Fibroblast of skin of right biceps (primary cell): ENCODE measurements at regions not wholly inside any gene's neighbourhood (a gene's known extent, or its start where the extent isn't known, plus 50 kb on each side); places are given as distances from the start of the nearest gene placed in this dataset.

Experiments used
- DNase-seq: peaks from one replicate; pipeline ENCODE4 v3.0.0-alpha.2; 2013

DNA sequence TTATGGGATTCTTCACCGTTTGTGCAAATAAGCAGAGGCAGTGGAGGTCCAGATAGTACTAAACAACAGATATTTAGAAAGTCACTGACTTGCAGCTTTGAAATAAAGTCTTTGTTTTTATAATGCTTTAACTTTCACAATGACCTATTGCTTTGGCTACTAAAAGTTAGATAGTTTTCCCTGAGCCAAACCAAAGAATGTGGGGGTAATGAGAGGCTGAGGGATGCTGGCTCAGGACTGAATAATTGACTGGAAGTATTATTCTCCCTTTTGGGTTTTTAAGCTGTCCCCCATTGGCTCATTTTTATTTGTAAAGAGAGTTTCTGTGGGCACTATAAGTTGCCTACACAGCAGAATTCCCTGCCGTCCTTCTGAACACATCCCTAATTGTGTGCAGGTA, 99.2 kb upstream of the ACTBL2 start:
- DNase-seq: no peak

GRCh38 chr5:57581222-57581621, 98.6 kb upstream of the ACTBL2 start:
- no peak for DNase-seq

GRCh38 chr5:57577432-57578175, 95.0 kb upstream of the ACTBL2 start:
- DNase-seq: no peak

GRCh38 chr5:57576317-57576716, 93.7 kb upstream of the ACTBL2 start:
- no peak for DNase-seq

- DNase-seq: no peak
Measured at GRCh38 chr5:57575839-57576238, 93.2 kb upstream of the ACTBL2 start.

DNA sequence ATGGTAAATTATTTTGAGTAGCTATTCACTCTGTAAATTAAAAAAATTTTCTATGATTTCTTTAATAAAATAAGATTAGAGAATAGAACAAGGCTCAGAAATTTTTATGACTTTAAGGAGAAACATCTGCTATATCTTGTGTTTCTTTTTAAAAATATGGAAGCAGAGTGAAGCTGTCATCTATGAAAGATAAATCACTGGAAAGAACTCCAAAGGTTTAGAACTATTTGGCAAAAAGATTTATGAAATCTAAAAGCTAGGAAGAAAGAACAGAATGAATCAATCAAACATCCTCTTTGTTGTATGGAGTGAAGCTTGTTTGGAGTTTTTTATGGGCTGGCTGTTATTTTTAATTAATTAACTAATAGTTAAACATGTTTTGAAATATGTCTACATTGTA, 89.8 kb upstream of the ACTBL2 start:
- DNase-seq: no peak

- DNase-seq: no peak
Measured at GRCh38 chr5:57569601-57570000, 87.0 kb upstream of the ACTBL2 start.

DNA sequence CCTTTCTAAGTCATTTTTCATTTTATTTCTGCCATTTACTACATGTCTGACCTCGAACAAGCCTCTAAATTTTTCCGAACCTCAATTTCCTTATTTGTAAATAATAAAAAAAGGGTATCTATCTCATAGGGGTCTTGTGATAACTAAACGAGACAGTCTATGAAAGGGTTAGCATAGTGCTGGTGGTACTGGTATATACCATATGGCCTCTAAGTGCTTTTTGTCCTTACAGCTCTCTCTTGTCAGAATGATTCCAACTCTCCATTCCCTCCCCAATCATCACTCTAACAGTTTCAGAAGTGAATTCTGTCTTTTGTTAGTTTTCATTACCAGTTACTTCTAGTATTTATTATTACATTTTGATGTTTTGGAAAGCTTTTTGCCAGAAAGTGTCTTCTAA, 85.5 kb upstream of the ACTBL2 start:
- DNase-seq: no peak

- peak; percentile 65 for DNase-seq
Measured at GRCh38 chr5:57566914-57567313, 84.3 kb upstream of the ACTBL2 start.

GRCh38 chr5:57561231-57561842, 78.7 kb upstream of the ACTBL2 start:
- no peak for DNase-seq

- DNase-seq: peak; percentile 15
Measured at GRCh38 chr5:57559110-57559635, 76.6 kb upstream of the ACTBL2 start.

DNA sequence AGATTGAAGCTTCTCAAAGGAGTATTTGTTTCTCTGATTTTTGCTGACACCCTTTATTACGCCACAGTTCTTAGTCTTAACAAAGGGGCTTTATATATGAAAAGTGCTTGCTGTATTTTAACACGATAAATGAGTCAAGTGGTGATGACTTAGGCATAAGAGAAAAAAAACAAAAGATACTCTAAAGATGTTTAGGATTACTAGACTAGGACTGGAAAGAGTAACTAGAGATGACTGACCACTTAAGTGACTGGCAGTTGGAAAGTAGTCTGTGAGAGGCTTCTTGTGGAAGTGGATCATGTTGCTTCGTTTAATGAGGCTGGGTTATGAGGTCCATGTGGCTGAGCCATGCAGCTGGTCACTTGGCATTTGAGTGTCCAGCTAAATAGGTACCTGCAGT, 69.4 kb upstream of the ACTBL2 start:
- DNase-seq: no peak

DNA sequence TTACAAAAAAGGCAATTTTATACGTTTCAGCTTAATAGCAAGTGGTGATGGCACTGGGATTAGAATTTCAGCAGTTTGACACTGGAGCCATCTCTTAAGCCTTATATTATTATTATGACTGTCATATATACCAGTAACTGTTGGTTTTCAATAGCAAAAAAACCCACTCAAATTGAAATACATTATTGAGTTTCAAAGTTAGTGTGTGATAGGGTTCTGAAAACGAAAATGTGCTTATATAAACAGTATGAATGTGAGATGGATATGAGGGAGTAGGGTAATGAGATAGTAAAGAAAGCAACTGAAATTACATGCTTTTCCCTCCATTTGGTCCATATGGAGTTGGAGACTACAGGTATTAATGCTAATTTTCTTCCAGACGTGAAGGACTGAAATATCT, 68.6 kb upstream of the ACTBL2 start:
- no peak for DNase-seq

GRCh38 chr5:57550132-57550531, 67.5 kb upstream of the ACTBL2 start:
- no peak for DNase-seq

DNA sequence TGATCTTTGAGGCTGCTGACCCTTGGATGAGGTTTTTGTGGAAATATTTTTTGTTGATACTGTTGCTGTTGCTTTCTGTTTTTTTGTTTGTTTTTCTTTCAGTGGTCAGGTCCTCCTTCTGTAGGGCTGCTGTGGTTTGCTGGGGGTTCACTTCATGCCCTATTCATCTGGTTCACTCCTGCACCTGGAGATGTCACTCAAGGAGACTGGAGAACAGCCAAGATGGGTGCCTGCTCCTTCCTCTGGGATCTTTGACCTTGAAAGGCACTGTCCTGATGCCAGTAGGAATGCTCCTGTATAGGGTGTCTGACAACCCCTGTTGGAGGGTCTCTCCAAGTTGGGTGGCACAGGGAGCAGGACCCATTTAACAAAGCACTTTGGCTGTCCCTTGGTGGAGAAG, 67.0 kb upstream of the ACTBL2 start:
- no peak for DNase-seq

DNA sequence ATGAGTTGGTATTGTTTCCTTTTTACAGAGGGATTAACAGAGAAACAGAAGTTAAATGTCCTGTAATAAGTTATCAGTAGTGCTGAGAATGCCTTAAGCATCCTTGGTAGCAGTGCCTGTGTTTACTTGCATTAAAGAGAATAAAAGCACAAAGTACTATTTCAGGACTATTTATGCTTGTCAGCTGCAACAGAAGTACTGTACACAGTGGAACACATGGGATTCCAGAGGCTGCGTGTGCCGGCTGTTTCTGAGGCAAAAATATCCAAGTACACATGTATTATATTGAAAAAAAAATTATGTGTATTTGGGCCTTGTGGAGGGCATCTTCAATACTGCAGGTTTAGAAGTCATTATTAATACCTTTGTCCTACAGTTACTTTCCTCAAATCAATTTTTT, 58.2 kb upstream of the ACTBL2 start:
- no peak for DNase-seq

DNA sequence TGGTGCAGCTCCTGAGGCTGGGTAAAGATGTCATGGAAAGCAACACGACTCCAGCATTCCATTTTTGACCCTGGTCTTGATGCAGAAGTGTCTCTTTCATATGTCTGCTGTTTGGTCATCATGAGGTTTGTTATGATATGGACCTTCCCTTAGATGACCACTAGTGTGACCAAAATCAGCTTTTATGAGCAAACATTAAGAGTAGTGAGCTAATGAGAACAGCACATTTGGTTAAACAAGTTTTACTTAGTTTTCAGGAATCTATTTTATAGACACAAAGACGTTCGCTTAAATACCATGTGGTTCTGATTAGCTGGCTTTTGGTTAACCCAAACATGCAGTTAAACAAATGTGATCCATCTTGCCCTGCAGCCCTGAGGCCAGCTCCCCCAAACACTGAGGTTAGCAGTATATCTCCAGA, 56.7 kb upstream of the ACTBL2 start:
- DNase-seq: peak; percentile 81

GRCh38 chr5:57538341-57538955, 55.8 kb upstream of the ACTBL2 start:
- DNase-seq: peak; percentile 93

DNA sequence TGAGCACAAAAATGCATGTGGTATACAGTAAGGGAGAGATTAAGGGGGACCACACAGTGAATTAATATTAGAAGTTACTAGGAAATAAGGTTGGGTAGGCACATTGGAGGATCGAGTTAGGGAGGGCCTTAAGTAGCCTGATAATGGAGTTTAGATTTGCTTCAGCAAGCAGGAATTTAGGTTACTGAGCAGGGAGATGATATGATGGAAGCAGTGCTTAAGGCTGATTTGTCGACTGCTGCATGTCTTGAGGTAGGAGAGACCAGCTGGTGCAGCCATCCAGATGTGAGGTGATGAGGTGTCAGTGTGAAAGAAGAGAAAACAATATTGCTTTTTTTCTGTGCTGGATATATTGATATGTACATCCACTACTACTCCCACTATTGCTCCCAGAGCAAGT, 55.2 kb upstream of the ACTBL2 start:
- no peak for DNase-seq

DNA sequence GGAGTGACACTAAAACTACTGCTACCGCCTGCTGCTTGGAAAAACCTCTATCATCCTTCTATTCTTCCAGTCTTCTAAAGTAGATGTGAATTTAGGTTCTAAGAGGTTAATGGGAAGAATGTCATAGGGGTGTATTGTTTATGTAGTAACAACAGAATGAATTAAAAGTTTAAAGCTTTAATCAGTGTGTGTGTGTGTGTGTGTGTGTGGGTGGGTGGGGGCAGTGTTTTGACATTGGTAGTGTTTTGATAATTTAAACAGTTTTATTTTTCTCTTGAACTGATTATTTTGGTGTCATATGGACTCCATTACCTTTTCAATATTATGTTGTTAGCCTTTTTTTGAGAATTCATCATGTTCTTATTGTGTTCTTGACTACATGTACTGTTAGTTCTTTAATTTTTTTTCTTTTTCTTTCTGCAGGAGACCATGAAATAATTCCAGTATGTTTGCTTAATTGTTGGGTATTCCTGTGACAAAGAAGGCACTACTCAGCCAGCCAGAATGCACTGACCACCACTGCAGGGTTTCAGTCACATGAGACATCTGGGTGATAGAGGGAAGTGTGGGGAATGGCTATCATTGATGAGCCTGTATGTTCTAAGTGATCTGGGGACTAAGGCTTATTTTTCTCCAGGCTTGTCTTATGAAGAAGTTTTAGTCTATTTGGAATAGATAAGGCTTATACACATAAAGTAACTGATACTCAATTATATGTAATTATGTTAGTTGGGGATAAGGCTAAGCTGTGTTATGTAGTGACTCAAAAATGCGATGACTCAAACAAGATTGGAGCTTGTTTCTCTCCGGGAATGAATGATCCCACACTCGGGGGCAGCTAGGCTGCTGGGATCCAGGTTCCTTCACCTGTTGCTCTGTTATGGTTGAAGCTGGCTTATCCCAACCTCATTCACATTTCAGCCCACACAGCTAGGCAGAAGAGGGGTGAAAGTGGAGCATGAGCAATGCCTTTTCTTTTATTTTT, 50.2 kb upstream of the ACTBL2 start:
- DNase-seq: peak; percentile 62
